ENCODE measurements at regions not wholly inside any gene's neighbourhood (a gene's known extent, or its start where the extent isn't known, plus 50 kb on each side); places are given as distances from the start of the nearest gene placed in this dataset.

DNA sequence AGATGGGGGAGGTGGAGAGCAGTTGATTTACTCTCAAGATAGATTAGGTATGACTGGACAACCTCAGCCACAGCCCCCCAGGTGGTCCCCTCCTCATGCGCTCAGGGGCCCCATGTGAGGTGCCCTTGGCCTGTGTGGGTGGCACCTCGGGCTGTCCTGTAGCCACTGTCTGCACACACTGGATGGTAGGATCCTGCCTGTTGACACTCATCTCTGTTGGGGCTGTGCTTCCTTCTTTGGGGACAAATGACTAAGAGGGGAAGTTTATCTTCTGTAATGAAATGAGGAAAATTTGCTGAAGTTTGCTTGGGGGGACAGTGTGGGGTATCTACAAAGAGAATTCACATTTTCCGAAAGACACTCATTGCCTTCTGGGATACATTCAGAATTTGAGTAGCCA lies 53.6 kb upstream of the ANTXRL start:
- Histone ChIP-seq H2BK5ac (ENCODE audit: low read length) (no peak overlapping the region), H3K18ac (ENCODE audit: low read length) (no peak overlapping the region), H3K79me1 (ENCODE audit: low read length) (no peaks in the 10 kb centered on the region), H3K4me1 (ENCODE audit: control insufficient read depth, low read depth, low read length) (no peaks in the 10 kb centered on the region), H3K9ac (ENCODE audit: low read length) (no peak overlapping the region), H3K27ac (ENCODE audit: low read depth, low read length) (no peak overlapping the region), H3K36me3 (ENCODE audit: control insufficient read depth, insufficient read depth, low read length) (no peaks in the 10 kb centered on the region), H4K8ac (ENCODE audit: low read depth, low read length) (no peak overlapping the region), H3K4me2 (ENCODE audit: low read length) (no peak overlapping the region), H2BK120ac (ENCODE audit: low read depth, low read length) (no peak overlapping the region), H2BK15ac (replicated peaks; ENCODE audit: low read depth) (no peak overlapping the region), H2AK5ac (ENCODE audit: low read length) (no peak overlapping the region), H3K27me3 (ENCODE audit: insufficient read depth, low read length, poor library complexity) (no peaks in the 10 kb centered on the region), H3K4ac (ENCODE audit: low read depth, low read length) (no peak overlapping the region), H3K23ac (ENCODE audit: low read length) (no peak overlapping the region), H3K4me3 (ENCODE audit: low read length) (no peak overlapping the region), H3K56ac (ENCODE audit: low read length) (no peak overlapping the region), H4K5ac (ENCODE audit: low read length) (no peak overlapping the region), H3K79me2 (ENCODE audit: control insufficient read depth, insufficient read depth, low read length) (no peaks in the 10 kb centered on the region)
- no CpG with 5 or more reads among the region's 3 CpGs for WGBS (ENCODE audit: extremely low coverage, insufficient coverage, low lambda C conversion rate)
- no peak for DNase-seq

DNA sequence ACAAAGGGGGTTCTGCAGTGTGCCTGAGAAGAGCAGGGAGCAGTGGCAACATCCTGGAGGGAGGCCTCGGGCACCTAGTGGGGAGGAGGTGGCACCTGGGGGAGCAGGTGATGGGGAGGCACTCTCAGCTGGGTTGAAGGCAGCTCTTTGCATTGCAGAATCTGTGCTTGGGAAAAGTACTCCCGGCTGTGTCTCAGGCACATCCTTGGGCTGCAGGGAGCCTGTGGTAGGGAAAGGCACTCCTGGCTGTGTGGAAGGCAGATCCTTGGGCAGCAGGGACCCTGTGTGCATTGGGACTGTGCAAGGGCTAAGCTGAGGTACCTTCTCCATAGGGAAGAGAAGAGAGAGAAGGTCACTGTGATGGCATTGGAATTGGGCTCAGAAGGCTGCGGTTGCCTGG lies 52.8 kb upstream of the ANTXRL start:
- no peak overlapping the region for H2BK15ac ChIP-seq (replicated peaks; ENCODE audit: low read depth)
- H3K27me3 ChIP-seq (ENCODE audit: insufficient read depth, low read length, poor library complexity), result no peaks in the 10 kb centered on the region
- no peak overlapping the region for H2BK5ac ChIP-seq (ENCODE audit: low read length)
- no peaks in the 10 kb centered on the region for H3K36me3 ChIP-seq (ENCODE audit: control insufficient read depth, insufficient read depth, low read length)
- H3K4me1 ChIP-seq (ENCODE audit: control insufficient read depth, low read depth, low read length), result no peaks in the 10 kb centered on the region
- no peak for DNase-seq
- H3K79me2 ChIP-seq (ENCODE audit: control insufficient read depth, insufficient read depth, low read length), result no peaks in the 10 kb centered on the region
- no peak overlapping the region for H3K4ac ChIP-seq (ENCODE audit: low read depth, low read length)
- no peak overlapping the region for H3K18ac ChIP-seq (ENCODE audit: low read length)
- no peak overlapping the region for H4K8ac ChIP-seq (ENCODE audit: low read depth, low read length)
- H4K5ac ChIP-seq (ENCODE audit: low read length), result no peak overlapping the region
- no peak overlapping the region for H3K27ac ChIP-seq (ENCODE audit: low read depth, low read length)
- WGBS (ENCODE audit: extremely low coverage, insufficient coverage, low lambda C conversion rate), result no CpG with 5 or more reads among the region's 3 CpGs
- no peak overlapping the region for H3K4me2 ChIP-seq (ENCODE audit: low read length)
- H3K56ac ChIP-seq (ENCODE audit: low read length), result no peak overlapping the region
- no peak overlapping the region for H3K9ac ChIP-seq (ENCODE audit: low read length)
- H3K79me1 ChIP-seq (ENCODE audit: low read length), result no peaks in the 10 kb centered on the region
- H3K4me3 ChIP-seq (ENCODE audit: low read length), result no peak overlapping the region
- H3K23ac ChIP-seq (ENCODE audit: low read length), result no peak overlapping the region
- no peak overlapping the region for H2AK5ac ChIP-seq (ENCODE audit: low read length)
- H2BK120ac ChIP-seq (ENCODE audit: low read depth, low read length), result no peak overlapping the region

DNA sequence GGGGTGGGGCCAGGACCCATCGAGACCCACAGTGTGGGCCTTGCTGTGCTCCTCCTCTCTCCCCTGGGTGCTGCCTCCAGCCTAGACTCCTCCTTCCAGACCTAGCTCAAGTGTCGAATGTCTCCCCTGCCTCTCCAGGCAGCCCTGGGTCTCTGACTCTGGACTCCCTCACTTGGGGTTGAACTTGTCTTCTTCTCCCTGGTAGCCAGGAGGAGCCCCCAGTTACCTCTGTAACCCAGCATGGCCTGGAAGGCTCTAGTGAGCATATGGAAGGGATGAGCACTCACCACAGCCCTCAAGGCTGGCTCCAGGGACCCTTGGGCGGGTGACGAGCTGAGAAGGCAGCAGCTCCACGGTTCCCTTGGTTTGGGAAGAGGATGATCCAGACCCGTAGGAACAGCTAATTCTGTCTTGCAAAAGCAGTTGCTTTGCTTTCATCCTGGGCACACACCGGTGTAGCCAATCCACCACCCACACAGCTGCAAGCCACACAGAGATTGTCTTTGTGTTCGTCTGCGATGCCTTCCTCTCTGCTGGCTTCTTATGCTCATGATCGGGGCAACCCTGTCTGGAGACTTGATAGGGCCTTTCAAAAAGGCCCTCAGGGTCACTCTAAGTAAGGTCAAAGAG lies 52.3 kb upstream of the ANTXRL start:
- no peak overlapping the region for H2BK15ac ChIP-seq (replicated peaks; ENCODE audit: low read depth)
- no peaks in the 10 kb centered on the region for H3K79me1 ChIP-seq (ENCODE audit: low read length)
- no peak overlapping the region for H3K4me2 ChIP-seq (ENCODE audit: low read length)
- H3K18ac ChIP-seq (ENCODE audit: low read length), result no peak overlapping the region
- H4K8ac ChIP-seq (ENCODE audit: low read depth, low read length), result no peak overlapping the region
- H3K27ac ChIP-seq (ENCODE audit: low read depth, low read length), result no peak overlapping the region
- no peak overlapping the region for H2AK5ac ChIP-seq (ENCODE audit: low read length)
- H3K27me3 ChIP-seq (ENCODE audit: insufficient read depth, low read length, poor library complexity), result no peaks in the 10 kb centered on the region
- H2BK120ac ChIP-seq (ENCODE audit: low read depth, low read length), result no peak overlapping the region
- no peak overlapping the region for H4K5ac ChIP-seq (ENCODE audit: low read length)
- H3K56ac ChIP-seq (ENCODE audit: low read length), result no peak overlapping the region
- no peak overlapping the region for H3K4me3 ChIP-seq (ENCODE audit: low read length)
- H2BK5ac ChIP-seq (ENCODE audit: low read length), result no peak overlapping the region
- no peaks in the 10 kb centered on the region for H3K4me1 ChIP-seq (ENCODE audit: control insufficient read depth, low read depth, low read length)
- no peaks in the 10 kb centered on the region for H3K79me2 ChIP-seq (ENCODE audit: control insufficient read depth, insufficient read depth, low read length)
- H3K23ac ChIP-seq (ENCODE audit: low read length), result peak overlapping the region; percentile 7
- no peak overlapping the region for H3K9ac ChIP-seq (ENCODE audit: low read length)
- H3K36me3 ChIP-seq (ENCODE audit: control insufficient read depth, insufficient read depth, low read length), result no peaks in the 10 kb centered on the region
- H3K4ac ChIP-seq (ENCODE audit: low read depth, low read length), result no peak overlapping the region
- DNase-seq, result no peak
- WGBS (ENCODE audit: extremely low coverage, insufficient coverage, low lambda C conversion rate), result no CpG with 5 or more reads among the region's 10 CpGs

DNA sequence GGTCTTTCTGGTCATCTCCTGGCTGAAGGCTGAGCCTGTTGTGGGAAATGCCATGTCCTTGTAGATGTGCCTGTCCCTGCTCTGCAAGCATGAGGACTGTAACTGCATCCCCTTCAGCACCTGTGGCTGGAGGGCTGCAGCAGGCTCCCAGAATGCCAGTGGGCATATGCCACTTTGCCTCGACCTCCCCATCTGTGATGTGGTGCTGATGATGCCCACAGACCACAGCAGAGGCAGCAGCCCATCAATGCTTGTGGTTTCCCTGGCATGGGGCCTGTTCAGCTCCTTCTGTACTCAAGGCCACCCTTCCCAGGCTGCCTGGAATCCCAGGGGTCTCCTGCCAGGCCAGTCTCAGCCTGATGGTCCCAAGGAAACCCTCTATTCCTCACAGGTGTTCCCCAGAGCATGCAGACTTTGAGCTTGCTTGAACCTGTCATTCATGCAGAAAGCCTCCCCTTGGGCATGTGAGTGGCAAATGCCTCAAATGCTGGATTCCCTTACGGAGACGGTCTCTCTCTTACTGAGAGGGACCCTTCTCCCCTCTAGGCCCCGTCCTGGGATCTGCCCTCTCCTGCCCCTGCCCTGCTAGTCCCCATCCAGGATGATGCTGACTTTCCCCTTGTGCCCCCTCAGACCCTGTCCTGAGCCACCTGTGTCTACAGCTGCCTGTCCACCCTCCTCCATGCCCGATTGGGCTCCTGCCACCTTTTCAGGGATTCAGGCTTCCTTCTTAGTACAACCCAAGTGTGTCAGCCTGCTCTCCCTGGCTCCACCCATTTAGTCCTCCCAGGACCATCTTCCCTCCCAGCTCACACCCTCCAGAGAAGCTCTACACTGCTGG lies 50.9 kb upstream of the ANTXRL start:
- Histone ChIP-seq H3K4ac (ENCODE audit: low read depth, low read length) (no peak overlapping the region), H3K79me1 (ENCODE audit: low read length) (no peaks in the 10 kb centered on the region), H2BK120ac (ENCODE audit: low read depth, low read length) (no peak overlapping the region), H3K4me3 (ENCODE audit: low read length) (no peak overlapping the region), H3K27me3 (ENCODE audit: insufficient read depth, low read length, poor library complexity) (no peaks in the 10 kb centered on the region), H3K23ac (ENCODE audit: low read length) (no peak overlapping the region), H3K9ac (ENCODE audit: low read length) (no peak overlapping the region), H3K79me2 (ENCODE audit: control insufficient read depth, insufficient read depth, low read length) (no peaks in the 10 kb centered on the region), H2AK5ac (ENCODE audit: low read length) (no peak overlapping the region), H3K18ac (ENCODE audit: low read length) (no peak overlapping the region), H4K8ac (ENCODE audit: low read depth, low read length) (no peak overlapping the region), H3K36me3 (ENCODE audit: control insufficient read depth, insufficient read depth, low read length) (no peaks in the 10 kb centered on the region), H2BK5ac (ENCODE audit: low read length) (no peak overlapping the region), H4K5ac (ENCODE audit: low read length) (no peak overlapping the region), H2BK15ac (replicated peaks; ENCODE audit: low read depth) (no peak overlapping the region), H3K56ac (ENCODE audit: low read length) (no peak overlapping the region), H3K4me1 (ENCODE audit: control insufficient read depth, low read depth, low read length) (no peaks in the 10 kb centered on the region), H3K27ac (ENCODE audit: low read depth, low read length) (no peak overlapping the region), H3K4me2 (ENCODE audit: low read length) (no peak overlapping the region)
- WGBS (ENCODE audit: extremely low coverage, insufficient coverage, low lambda C conversion rate), result no CpG with 5 or more reads among the region's 5 CpGs
- no peak for DNase-seq

DNA sequence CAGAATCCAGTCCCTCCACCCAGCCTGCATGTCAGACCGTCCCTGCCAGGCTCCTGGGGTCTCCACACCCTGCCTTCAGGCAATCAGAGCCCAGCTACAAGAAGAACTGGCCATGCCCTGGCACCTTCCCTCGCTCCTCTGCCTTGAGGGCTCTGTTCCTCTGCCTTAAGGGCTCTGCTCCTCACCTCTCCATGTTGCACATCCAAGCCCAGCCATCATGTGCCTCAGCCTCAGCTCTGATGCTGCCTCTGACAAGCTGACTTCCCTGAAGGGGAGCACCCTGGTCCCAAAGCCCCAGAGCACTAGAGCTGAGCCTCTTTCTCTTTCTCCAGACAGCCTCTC lies 50.3 kb upstream of the ANTXRL start:
- no peak overlapping the region for H3K4ac ChIP-seq (ENCODE audit: low read depth, low read length)
- H3K23ac ChIP-seq (ENCODE audit: low read length), result no peak overlapping the region
- no peak overlapping the region for H2BK5ac ChIP-seq (ENCODE audit: low read length)
- H4K8ac ChIP-seq (ENCODE audit: low read depth, low read length), result no peak overlapping the region
- no CpG with 5 or more reads among the region's 2 CpGs for WGBS (ENCODE audit: extremely low coverage, insufficient coverage, low lambda C conversion rate)
- H3K4me3 ChIP-seq (ENCODE audit: low read length), result no peak overlapping the region
- H3K27me3 ChIP-seq (ENCODE audit: insufficient read depth, low read length, poor library complexity), result no peaks in the 10 kb centered on the region
- H2BK15ac ChIP-seq (replicated peaks; ENCODE audit: low read depth), result no peak overlapping the region
- no peaks in the 10 kb centered on the region for H3K79me2 ChIP-seq (ENCODE audit: control insufficient read depth, insufficient read depth, low read length)
- no peak overlapping the region for H3K27ac ChIP-seq (ENCODE audit: low read depth, low read length)
- H3K56ac ChIP-seq (ENCODE audit: low read length), result no peak overlapping the region
- no peaks in the 10 kb centered on the region for H3K4me1 ChIP-seq (ENCODE audit: control insufficient read depth, low read depth, low read length)
- no peak overlapping the region for H2BK120ac ChIP-seq (ENCODE audit: low read depth, low read length)
- H3K4me2 ChIP-seq (ENCODE audit: low read length), result no peak overlapping the region
- H3K79me1 ChIP-seq (ENCODE audit: low read length), result no peaks in the 10 kb centered on the region
- H3K9ac ChIP-seq (ENCODE audit: low read length), result no peak overlapping the region
- no peak for DNase-seq
- H4K5ac ChIP-seq (ENCODE audit: low read length), result no peak overlapping the region
- H2AK5ac ChIP-seq (ENCODE audit: low read length), result no peak overlapping the region
- H3K18ac ChIP-seq (ENCODE audit: low read length), result no peak overlapping the region
- H3K36me3 ChIP-seq (ENCODE audit: control insufficient read depth, insufficient read depth, low read length), result no peaks in the 10 kb centered on the region
